Fibroblast of the aortic adventitia (primary cell): ENCODE measurements at regions not wholly inside any gene's neighbourhood (a gene's known extent, or its start where the extent isn't known, plus 50 kb on each side); places are given as distances from the start of the nearest gene placed in this dataset.

ENCODE experiments used
- DNase-seq: peaks from one replicate; pipeline ENCODE4 v3.0.0-alpha.2; 2010; ENCODE audit warnings: low read depth
- H3K4me3 ChIP-seq: 2 replicates; pipeline ENCODE4 v1.5.1; 2011; ENCODE audit warnings: low read depth, mild to moderate bottlenecking, control low read depth, low read length, moderate library complexity
- TF ChIP-seq, protein P1 (sequence below): IDR thresholded peaks from 2 replicates; pipeline ENCODE4 v1.5.1; 2011; ENCODE audit warnings: mild to moderate bottlenecking, low read length, control low read depth, inconsistent platforms; ENCODE audit not compliant: insufficient read depth

DNA sequence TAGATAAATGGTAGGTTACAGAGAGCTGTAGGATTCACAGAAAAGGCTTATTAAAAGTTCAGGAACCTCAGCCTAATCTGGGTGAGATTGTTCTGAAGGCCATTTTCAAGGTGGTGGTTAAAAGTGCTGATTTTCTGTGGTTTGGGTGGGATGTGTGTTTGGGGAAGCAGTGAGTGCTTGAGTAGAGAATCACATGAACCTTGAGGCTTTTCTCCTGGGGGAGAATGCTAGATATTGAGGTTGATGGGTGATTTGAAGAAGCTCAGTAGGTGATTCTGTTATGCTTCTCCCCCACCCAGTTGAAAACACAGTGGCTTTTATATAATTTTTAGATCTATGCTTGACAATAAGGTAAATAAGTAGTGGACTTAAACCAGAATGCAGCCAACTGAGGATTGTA lies 420.9 kb downstream of the PCNX1 start:
- H3K4me3 ChIP-seq: no peak overlapping the region
- no peak for DNase-seq
- TF ChIP-seq, protein P1, sequence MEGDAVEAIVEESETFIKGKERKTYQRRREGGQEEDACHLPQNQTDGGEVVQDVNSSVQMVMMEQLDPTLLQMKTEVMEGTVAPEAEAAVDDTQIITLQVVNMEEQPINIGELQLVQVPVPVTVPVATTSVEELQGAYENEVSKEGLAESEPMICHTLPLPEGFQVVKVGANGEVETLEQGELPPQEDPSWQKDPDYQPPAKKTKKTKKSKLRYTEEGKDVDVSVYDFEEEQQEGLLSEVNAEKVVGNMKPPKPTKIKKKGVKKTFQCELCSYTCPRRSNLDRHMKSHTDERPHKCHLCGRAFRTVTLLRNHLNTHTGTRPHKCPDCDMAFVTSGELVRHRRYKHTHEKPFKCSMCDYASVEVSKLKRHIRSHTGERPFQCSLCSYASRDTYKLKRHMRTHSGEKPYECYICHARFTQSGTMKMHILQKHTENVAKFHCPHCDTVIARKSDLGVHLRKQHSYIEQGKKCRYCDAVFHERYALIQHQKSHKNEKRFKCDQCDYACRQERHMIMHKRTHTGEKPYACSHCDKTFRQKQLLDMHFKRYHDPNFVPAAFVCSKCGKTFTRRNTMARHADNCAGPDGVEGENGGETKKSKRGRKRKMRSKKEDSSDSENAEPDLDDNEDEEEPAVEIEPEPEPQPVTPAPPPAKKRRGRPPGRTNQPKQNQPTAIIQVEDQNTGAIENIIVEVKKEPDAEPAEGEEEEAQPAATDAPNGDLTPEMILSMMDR: no peak

DNA sequence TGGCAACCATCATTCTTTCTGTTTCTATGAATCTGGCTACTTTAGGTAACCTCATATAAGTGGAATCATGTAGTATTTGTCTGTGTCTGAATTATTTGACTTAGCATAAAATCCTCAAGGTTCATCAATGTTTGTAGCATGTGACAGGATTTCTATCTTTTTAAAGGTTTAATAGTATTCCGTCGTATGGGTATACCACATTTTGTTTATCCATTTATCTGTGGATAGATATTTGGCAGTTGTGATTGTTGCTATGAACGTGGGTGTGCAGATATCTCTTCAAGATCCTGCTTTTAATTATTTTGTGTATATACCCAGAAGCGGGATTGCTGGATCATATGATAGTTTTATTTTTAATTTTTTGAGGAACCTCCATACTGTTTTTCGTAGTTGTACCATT lies 421.7 kb downstream of the PCNX1 start:
- DNase-seq: no peak
- H3K4me3 ChIP-seq: no peak overlapping the region
- TF ChIP-seq, protein P1: no peak

DNA sequence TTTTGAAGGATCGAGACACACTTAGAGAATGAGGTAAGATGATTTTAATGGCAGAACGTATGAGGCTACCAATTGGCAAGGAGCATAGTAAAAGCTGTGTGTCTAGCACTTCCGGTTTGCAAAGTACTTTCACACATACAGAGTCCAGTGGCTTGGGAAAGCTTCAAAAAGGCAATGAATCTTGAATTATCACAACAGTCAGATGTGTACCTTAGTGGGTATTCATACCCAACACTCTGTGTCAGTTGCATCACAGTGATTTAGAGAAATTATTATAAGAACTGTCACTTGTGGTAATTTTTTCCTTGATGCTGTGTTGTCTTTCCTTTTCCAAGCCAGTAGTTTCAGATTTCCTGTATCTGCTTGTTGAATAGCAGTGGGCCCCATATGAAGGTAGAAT lies 424.1 kb downstream of the PCNX1 start:
- TF ChIP-seq, protein P1: no peak
- DNase-seq: peak; percentile 45

DNA sequence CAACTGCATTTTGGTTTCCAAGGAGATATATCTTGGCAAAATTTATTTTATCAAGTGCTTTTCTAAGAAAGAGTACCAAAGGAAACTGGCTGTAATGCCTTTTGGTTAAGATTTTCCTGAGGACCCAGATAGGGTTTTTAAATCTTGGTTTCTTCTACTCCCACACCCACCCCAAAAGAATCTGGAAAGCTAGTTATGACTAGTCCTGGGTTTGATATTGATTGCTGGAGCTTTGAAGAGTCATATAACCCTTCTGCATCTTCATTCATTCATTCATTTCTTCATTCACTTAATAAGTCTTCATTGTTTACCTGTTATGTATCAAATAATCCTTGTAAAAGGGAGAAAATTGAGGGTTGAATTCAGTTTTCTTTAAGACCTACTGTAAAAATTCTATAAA lies 425.2 kb downstream of the PCNX1 start:
- TF ChIP-seq, protein P1: no peak
- no peak for DNase-seq
- no peak overlapping the region for H3K4me3 ChIP-seq

More for the DNA sequence above, 424.1 kb downstream of the PCNX1 start:
- no peak overlapping the region for H3K4me3 ChIP-seq

DNA sequence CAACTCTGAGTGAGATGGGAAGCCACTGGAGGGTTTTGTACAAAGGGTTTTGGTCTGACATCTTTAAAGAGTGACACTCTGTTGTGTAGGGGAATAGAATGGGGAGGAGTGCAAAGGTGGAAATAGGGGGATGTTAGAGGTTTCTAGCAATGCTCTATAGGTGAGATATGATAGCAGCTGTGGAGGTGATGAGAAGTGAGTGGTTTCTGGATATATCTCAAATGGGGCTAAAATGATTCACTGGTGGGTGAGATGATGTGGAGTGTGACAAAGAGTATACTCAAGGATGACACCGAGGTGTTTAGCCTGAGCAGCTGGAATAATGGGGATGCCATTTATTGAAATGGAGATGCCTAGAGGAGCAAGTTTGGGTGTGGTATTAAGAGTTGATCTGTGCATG lies 426.4 kb downstream of the PCNX1 start:
- TF ChIP-seq, protein P1: no peak
- no peak overlapping the region for H3K4me3 ChIP-seq
- DNase-seq: no peak

DNA sequence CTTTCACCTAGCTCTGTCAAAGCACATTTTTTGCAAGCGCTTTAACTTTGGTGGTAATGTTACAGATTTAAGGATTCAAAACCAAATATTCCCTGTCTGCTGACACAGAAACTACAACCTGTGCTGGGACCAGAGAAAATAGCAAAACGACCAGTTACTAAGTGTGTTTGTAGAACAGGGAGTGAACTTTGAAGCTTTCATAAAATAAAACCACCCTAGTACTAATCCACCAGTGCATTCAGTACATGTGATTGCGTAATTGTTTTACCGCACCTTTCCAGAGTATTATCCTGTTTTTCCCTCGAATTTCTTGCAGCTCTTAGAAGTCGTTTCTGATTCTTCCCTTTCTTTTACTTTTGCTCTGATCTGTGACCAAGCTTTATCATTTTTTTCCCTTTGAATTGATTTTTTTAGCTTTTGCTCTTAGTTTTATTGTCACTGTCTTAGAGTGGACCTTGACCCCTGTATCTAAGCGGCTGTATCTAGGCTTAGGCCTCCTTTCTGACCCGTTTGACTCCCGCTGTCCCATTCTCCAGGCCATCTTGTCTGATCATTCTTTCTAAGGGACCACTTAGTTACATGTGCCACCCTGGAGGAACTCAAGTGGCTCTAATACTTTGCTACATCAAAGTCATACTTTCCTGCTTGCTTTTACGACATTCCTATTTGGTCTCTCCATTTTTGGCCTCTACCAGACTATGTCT lies 429.4 kb downstream of the PCNX1 start:
- no peak for DNase-seq
- TF ChIP-seq, protein P1: no peak
- no peak overlapping the region for H3K4me3 ChIP-seq

DNA sequence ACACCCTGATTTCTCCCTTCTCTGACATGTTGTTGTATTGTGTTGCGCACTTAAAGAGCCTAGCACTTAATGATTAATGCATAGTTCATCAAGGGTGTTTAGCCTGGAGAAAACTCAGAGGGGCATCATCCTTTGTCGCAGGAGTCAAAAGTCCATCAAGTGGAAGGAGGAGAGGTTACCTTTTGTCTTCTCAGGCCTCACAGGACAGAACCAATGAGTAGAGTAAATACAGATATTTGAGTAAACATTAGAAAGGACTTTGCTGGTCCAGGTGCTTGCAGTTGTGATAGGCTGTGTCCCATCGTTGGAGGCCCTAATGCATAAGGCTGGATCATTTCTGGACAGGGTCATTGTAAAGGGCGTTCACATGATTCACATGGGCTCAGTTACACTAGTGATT lies 430.9 kb downstream of the PCNX1 start:
- no peak overlapping the region for H3K4me3 ChIP-seq
- no peak for DNase-seq
- TF ChIP-seq, protein P1: no peak
